DOHH2 (cell line): ENCODE measurements at regions not wholly inside any gene's neighbourhood (a gene's known extent, or its start where the extent isn't known, plus 50 kb on each side); places are given as distances from the start of the nearest gene placed in this dataset.

Experiments
- H3F3A ChIP-seq: fragments of 200-600 bp; sonication (generic), shearing (Covaris generic); 2 replicates; pipeline ENCODE4 v1.6.0; 2016; ENCODE audit warnings: antibody characterized with exemption, mild to moderate bottlenecking; ENCODE audit not compliant: control insufficient read depth, insufficient read depth
- H3K27ac ChIP-seq: fragments of 200-600 bp; sonication (generic); 2 replicates; pipeline ENCODE4 v1.5.1; 2014; ENCODE audit warnings: low read depth, mild to moderate bottlenecking, low read length, moderate library complexity
- H3K27me3 ChIP-seq: fragments of 200-600 bp; sonication (generic); 2 replicates; pipeline ENCODE4 v1.6.1; 2014; ENCODE audit warnings: mild to moderate bottlenecking, low read length, mixed read lengths; ENCODE audit not compliant: control insufficient read depth
- H3K36me3 ChIP-seq: fragments of 200-600 bp; sonication (generic); 2 replicates; pipeline ENCODE4 v1.6.1; 2014; ENCODE audit warnings: mild to moderate bottlenecking, low read length, moderate library complexity, mixed read lengths; ENCODE audit not compliant: control insufficient read depth
- H3K4me1 ChIP-seq: fragments of 200-600 bp; sonication (generic); 2 replicates; pipeline ENCODE4 v1.6.1; 2014; ENCODE audit warnings: mild to moderate bottlenecking, low read length, mixed read lengths; ENCODE audit not compliant: control insufficient read depth
- H3K4me2 ChIP-seq: fragments of 200-600 bp; sonication (generic); 2 replicates; pipeline ENCODE4 v1.6.0; 2014; ENCODE audit warnings: mild to moderate bottlenecking, low read length, moderate library complexity
- H3K4me3 ChIP-seq: fragments of 200-600 bp; sonication (generic); 2 replicates; pipeline ENCODE4 v1.5.1; 2014; ENCODE audit warnings: mild to moderate bottlenecking, low read length, mixed read lengths
- H3K79me2 ChIP-seq: fragments of 200-600 bp; sonication (generic); 2 replicates; pipeline ENCODE4 v1.6.1; 2014; ENCODE audit warnings: mild to moderate bottlenecking, low read length, mixed read lengths; ENCODE audit not compliant: control insufficient read depth
- H3K9me2 ChIP-seq: fragments of 200-600 bp; sonication (generic); replicated peaks from 2 replicates; pipeline ENCODE4 v1.6.1; 2014; ENCODE audit warnings: mild to moderate bottlenecking, low read length, mixed read lengths; ENCODE audit not compliant: control insufficient read depth
- H3K9me3 ChIP-seq: fragments of 200-600 bp; sonication (generic); 2 replicates; pipeline ENCODE4 v1.6.1; 2014; ENCODE audit warnings: antibody characterized with exemption, low read length, mixed read lengths; ENCODE audit not compliant: control insufficient read depth, insufficient read depth
- H4K20me1 ChIP-seq: fragments of 200-600 bp; sonication (generic); 2 replicates; pipeline ENCODE4 v1.6.0; 2014; ENCODE audit warnings: low read depth, mild to moderate bottlenecking, antibody characterized with exemption, low read length, moderate library complexity; ENCODE audit not compliant: control insufficient read depth, insufficient read depth
- CTCF ChIP-seq: fragments of 200-600 bp; sonication (generic); IDR thresholded peaks from one replicate; pipeline ENCODE4 v1.5.1; 2014; ENCODE audit warnings: antibody characterized with exemption, mild to moderate bottlenecking, low read depth, low read length; ENCODE audit not compliant: poor library complexity, severe bottlenecking
- EZH2phosphoT487 ChIP-seq: fragments of 200-600 bp; sonication (generic); IDR thresholded peaks from 2 replicates; pipeline ENCODE4 v1.6.1; 2017; ENCODE audit warnings: borderline replicate concordance, mild to moderate bottlenecking, antibody characterized with exemption, low read length, moderate library complexity, mixed read lengths

GRCh38 chr4:98754736-98755135 is 96.3 kb upstream of the TSPAN5 start:
- H3K4me3 ChIP-seq, result no peak overlapping the region
- no peaks in the 10 kb centered on the region for H4K20me1 ChIP-seq
- H3K9me3 ChIP-seq, result no peaks in the 10 kb centered on the region
- no peaks in the 10 kb centered on the region for H3K36me3 ChIP-seq
- H3K4me2 ChIP-seq, result no peak overlapping the region
- H3K79me2 ChIP-seq, result no peaks in the 10 kb centered on the region
- H3K27me3 ChIP-seq, result no peaks in the 10 kb centered on the region
- H3K27ac ChIP-seq, result no peak overlapping the region
- H3K9me2 ChIP-seq, result no peaks in the 10 kb centered on the region
- TF ChIP-seq CTCF (no peak), EZH2phosphoT487 (no peak)
- no peaks in the 10 kb centered on the region for H3F3A ChIP-seq
- H3K4me1 ChIP-seq, result no peaks in the 10 kb centered on the region

GRCh38 chr4:98749206-98749605 is 90.8 kb upstream of the TSPAN5 start:
- Histone ChIP-seq H3K9me2 (no peaks in the 10 kb centered on the region), H3K27ac (no peak overlapping the region), H3K4me3 (no peak overlapping the region), H3F3A (no peaks in the 10 kb centered on the region), H3K4me1 (no peaks in the 10 kb centered on the region), H4K20me1 (no peaks in the 10 kb centered on the region), H3K27me3 (no peaks in the 10 kb centered on the region), H3K4me2 (no peak overlapping the region), H3K79me2 (no peaks in the 10 kb centered on the region), H3K36me3 (no peaks in the 10 kb centered on the region), H3K9me3 (no peaks in the 10 kb centered on the region)
- no peak for TF ChIP-seq EZH2phosphoT487
- no peak for TF ChIP-seq CTCF

- no peaks in the 10 kb centered on the region for H3K9me2 ChIP-seq
- no peak overlapping the region for H3K4me2 ChIP-seq
- no peak overlapping the region for H3K27ac ChIP-seq
- TF ChIP-seq CTCF (no peak), EZH2phosphoT487 (no peak)
- H3K27me3 ChIP-seq, result no peaks in the 10 kb centered on the region
- no peaks in the 10 kb centered on the region for H3K9me3 ChIP-seq
- no peaks in the 10 kb centered on the region for H3K79me2 ChIP-seq
- H3K4me3 ChIP-seq, result no peak overlapping the region
- no peaks in the 10 kb centered on the region for H3K36me3 ChIP-seq
- H3F3A ChIP-seq, result no peaks in the 10 kb centered on the region
- no peaks in the 10 kb centered on the region for H3K4me1 ChIP-seq
- no peaks in the 10 kb centered on the region for H4K20me1 ChIP-seq
Observed at GRCh38 chr4:98748609-98749008, 90.2 kb upstream of the TSPAN5 start.
